Posterior cingulate gyrus (tissue), 11 donors: ENCODE measurements at regions not wholly inside any gene's neighbourhood (a gene's known extent, or its start where the extent isn't known, plus 50 kb on each side); places are given as distances from the start of the nearest gene placed in this dataset.

ENCODE experiments used
- DNase-seq, 10 donors: peaks; one replicate each; pipeline versions ENCODE4 v3.0.0 to v3.0.0-alpha.2; 2020 to 2021; ENCODE audit warnings: mixed read lengths in 3 of 10
- intact Hi-C: fragments of 100-400 bp; cut with DNase I; formaldehyde crosslinking; loops from one replicate; pipeline ENCODE4 v1.15.1; 2023

DNA sequence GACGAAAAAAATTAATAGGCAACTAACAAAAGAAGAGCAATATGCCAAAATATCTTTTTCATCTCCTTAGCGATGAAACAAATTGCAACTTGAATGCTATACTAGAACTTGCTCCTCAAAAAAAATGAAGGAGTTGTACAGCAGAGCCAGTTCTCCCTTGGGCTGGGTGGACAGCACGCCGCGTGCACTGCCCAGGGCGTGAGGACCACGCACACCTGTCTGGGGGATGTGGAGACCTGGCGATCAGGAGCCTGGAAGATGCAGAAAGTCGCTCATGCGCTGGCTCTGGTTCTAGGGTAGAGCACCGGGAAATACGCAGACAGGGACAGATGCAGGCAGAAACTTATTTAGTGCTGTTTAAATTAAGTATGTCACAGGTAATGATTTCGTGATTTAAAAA lies 342.0 kb upstream of the IRX4 start:
- DNase-seq = peak in 1 of 10 donors; percentile 76
- intact Hi-C loops = no loop called here

DNA sequence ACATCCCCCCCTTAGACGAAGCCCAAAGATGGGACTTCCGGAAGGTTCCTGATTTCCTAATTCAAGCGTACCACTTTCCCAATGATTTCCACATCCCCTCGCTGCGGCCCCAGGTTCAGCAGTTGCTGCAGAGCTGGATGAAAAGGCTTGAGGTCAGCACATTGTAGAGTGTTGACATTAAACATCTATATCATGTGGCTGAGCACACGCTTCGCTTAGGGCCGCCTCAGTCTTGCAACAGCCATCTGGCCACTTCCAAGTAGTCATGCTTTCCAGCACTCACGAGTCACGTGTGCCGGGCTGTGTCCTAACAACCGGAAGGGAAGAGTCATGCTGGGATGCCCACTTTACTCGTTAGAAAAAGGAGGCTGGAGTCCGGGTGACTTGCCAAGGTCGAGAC lies 340.6 kb upstream of the IRX4 start:
- DNase-seq = peak in 1 of 10 donors; percentile 43
- intact Hi-C loops = no loop called here

DNA sequence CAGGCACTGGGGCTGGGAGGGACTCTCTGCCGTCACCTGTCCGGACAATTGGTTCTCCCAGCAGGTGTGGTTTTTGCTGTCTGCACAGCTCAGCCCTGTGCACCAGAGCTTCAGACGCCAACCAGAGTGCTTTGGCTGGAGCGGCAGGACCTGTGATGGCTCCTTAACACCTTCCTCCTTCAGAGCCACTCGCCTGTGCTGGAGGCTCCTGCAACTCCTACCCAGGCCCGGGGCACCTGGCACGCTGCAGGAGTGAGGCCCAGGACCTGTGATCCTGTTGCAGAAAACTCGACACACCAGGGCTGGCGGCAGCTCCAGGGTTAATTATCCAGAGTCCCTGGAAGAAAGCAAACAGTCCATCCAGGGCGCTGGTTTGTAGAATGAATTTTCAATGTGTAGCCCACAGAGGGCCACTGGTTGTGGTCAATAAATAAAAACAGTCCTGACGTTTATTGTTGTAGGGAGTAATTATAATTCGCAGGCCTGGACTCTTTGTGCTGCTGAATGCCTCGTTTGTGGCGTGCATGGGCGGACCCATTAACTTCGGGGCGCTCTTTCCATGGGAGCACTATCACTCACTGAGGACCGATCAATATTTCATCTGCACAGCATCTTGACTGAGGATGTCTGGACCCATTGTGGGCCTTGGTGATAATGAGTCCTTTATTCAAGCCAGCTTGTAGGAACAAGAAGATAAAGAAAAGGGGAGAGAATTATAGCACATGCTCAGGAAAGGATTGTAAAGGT lies 339.7 kb upstream of the IRX4 start:
- peak in 1 of 10 donors; percentile 71 for DNase-seq
- intact Hi-C loops = no loop called here

DNA sequence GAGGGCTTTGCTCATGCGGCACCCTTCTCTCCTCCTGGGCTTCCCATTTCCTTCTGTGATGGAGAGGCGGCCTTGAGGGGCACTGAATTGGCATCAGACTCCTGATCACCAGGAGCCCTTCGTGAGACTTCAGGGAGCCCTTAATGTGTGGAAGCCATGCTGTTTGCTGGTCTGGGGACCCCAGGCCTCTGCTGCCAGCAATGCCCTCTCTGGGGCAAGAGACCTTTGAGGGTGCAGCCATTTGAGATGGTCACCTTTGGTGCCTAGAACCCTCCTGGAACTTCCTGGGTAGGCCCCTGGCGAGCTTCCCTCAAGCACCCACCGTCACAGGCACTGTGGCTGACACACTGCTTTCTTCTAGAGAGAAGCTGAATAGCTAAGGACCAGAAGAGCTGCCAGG lies 338.7 kb upstream of the IRX4 start:
- peak in 1 of 10 donors; percentile 24 for DNase-seq
- intact Hi-C loops = no loop called here

DNA sequence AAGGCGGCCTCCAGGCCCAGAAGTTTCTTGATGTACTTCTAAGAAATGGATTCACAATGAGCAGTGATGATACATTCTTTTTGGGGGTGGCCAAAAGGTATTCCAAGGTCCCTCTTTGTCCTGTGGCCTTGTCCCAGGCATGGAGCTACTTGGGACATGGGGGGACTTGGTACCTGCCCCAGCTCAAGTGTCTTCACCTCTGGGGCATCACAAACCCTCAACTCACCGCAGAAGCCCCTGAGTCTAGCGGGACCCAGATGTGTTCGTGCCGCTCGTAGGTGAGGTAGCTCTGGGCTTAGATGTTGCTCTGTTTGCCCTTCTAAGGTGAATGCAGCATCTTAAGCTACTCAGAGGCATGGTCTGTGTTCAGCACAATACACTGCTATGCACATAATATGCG lies 338.0 kb upstream of the IRX4 start:
- DNase-seq = no peak
- intact Hi-C loops = no loop called here

DNA sequence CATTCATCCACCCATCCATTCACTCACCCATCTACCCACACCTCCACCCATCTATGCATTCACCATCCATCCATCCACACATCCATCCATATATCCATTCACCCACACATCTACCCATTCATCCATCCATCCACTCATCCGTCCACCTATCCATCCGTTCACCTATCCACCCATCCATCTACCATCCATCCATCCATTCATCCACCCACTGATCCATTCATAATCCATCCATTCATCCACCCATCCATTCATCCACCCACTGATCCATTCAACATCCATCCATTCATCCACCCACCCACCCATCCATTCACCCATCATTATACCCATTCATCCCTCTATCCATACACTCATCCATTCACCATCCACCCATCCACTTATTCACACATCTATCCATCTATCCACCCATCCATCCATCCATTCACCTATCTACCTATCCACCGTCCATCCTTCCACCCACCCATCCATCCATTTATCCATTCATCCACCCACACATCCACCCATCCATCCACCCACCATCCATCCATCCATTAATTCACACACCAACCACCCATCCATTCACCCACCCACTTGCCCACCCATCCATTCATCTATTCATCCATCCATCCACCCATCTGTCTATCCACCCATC lies 336.5 kb upstream of the IRX4 start:
- no peak for DNase-seq
- intact Hi-C loops = no loop called here

DNA sequence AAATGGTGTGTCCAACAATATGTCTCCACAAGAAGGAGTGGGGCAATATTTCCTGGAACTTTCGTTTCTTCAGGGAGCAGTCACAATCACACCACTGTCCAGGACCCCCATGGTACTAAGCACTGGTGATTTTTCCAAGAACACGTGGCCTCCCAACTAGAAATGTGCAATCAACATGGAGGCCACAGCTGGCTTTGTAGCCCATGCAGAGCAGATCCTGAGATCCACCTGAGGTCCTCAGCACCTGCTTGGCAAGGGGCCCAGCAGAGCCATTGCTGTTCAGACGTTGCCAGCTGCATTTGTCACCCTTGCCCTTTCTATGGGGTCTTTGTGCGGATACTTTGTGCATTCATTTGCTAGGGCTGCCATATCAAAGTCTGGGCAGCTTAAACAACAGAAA lies 334.5 kb upstream of the IRX4 start:
- DNase-seq = peak in 1 of 10 donors; percentile 35
- intact Hi-C loops = no loop called here

DNA sequence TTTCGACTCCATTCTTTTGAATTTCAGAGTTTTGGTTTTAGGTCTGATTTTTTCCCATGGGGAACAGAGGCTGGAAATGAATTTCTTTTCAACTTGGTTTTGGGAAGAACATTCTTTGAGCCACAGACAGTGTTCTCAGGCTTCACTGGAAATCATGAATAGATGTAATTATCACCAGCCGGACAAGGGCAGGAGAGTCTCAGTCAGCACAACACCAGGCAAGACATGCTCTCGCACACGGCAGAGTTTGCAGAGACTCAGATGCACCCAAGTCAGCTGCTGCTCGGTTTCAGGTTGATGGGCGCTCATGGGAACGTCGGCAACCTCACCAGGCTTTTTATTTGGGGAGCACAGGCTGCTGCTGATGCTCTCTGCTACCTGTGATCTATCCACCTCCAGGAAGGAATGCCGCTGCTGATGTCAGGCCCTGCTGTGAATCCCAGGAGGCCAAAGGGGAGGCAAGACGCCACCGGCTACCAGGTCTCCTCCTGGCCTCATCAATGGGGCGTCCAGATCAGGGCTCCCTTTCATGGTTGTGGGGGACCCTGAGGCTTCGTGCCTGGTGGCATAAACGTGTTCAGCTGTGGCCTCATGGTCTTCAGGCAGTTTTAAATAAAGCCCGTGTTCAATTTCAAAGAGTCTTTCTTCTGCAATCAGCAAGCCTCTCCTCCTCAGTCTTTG lies 332.3 kb upstream of the IRX4 start:
- peak in 2 of 10 donors; percentile 25 to 54 for DNase-seq
- intact Hi-C loops = no loop called here

DNA sequence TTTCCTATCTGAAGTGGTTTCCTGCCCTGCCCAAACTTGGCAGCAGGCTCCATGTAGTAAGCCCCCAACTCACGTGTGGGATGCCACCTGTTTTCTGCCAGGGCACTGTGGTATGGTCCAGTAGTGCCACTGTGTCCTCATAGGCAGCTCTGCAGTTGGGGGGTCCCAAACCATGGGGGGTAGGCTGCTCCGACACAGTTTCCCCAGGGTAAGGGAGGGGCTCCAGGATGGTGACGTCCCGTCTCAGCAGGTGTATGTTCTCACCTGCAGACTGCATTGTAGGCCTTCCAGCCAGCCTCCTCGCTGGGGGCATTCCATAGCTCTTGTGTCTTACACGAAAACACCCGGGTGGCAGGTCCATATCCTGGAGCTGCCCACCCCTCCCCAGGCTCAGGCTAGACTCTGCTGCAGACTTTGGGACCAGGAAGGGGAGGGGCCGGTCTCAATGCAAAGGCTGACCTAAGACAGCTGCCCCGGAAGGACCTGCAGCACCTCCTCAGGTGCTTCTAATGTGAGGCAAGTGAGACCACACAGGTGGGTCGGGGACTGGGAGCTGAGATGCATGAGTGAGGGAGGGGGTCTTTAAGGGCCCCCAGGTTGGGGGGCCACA lies 330.5 kb upstream of the IRX4 start:
- DNase-seq = peak in 2 of 10 donors; percentile 61 to 65
- intact Hi-C loops = no loop called here

DNA sequence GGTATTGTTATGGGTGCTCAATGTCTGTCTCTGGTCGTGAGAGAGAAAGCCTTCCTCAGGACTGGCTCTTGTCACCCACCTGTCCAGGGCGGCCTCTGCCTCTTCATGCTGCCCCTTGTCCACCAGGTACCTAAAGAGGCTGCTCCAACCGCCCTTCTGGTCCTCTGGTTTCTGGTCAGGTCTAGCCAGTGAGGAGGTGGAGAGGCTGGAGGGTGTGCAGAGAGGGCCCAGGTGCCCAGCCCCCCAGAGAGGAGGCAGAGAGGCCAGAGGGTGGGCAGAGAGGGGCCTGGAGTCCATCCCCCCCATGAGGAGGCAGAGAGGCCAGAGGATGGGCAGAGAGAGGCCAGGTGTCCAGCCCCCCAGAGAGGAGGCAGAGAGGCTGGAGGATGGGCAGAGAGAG lies 329.8 kb upstream of the IRX4 start:
- DNase-seq = peak in 1 of 10 donors; percentile 43
- intact Hi-C loops = no loop called here

DNA sequence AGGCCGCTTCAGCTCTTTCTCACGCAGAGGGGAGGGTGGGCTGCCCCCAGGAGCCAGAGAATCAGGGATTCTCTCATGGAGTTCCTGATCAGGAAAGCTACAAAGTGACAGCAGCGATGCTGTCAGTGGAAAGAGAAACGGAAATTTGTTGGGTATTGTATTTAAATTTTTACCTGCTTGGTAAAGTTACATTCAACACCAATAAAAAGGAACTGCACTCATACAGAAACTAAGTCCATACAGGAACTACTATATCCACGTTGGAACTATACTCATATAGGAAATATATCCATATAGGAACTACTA lies 325.5 kb upstream of the IRX4 start:
- intact Hi-C loops = no loop called here
- no peak for DNase-seq

DNA sequence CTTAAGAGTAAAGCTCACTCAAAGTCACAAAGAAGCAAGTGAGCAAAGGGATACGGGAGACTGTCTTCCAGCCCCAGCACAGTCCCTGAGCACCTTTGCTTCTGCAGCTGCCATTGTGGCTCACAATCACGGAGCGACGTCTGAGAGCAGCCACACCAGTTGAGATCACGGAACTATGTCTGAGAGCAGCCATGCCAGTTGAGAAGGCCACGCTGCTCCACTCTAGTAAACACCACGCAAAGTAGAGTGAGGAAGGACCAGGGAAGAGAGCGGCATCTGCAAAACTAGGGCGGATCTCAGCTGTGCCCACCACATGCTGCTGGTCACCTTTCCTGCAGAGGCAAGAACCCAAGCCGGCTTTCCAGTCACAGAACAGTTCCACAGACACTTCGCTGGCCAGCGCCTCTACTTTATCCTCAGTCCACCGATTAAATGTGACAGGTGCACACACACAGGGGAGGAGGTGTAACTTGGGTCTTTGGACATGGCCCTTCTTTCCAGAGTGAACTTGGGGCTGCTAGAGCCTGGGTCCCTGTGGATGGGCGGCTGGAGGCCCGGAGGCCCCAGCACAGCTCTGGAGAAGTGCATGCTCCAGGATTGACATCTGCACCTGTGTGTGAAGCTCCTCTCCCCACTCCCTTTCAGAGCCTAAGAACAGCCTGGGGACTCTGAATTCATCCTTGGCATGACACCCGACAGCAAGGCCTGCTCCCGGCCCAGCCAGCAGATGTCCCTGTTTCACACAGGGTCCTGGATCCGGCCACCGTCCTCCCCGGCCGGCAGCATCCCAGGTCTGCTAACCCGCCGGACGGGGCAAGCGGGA lies 324.9 kb upstream of the IRX4 start:
- intact Hi-C loops = no loop called here
- DNase-seq = peak in 3 of 10 donors; percentile 38 to 86 (median 74)

DNA sequence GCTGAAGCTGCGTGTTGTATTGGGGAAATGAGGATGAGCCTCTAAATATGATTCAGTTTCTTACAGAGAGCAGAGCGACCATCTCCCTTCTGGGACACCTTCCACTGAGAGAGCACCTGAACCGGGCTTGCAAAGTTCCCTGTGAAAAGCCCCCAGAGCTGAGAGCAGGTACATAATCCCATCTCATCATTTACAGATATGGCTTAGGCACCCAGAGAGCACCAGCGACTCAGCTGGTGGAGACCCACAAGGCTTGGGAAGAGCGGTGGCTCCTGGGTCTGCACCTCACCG lies 324.3 kb upstream of the IRX4 start:
- intact Hi-C loops = no loop called here
- no peak for DNase-seq

DNA sequence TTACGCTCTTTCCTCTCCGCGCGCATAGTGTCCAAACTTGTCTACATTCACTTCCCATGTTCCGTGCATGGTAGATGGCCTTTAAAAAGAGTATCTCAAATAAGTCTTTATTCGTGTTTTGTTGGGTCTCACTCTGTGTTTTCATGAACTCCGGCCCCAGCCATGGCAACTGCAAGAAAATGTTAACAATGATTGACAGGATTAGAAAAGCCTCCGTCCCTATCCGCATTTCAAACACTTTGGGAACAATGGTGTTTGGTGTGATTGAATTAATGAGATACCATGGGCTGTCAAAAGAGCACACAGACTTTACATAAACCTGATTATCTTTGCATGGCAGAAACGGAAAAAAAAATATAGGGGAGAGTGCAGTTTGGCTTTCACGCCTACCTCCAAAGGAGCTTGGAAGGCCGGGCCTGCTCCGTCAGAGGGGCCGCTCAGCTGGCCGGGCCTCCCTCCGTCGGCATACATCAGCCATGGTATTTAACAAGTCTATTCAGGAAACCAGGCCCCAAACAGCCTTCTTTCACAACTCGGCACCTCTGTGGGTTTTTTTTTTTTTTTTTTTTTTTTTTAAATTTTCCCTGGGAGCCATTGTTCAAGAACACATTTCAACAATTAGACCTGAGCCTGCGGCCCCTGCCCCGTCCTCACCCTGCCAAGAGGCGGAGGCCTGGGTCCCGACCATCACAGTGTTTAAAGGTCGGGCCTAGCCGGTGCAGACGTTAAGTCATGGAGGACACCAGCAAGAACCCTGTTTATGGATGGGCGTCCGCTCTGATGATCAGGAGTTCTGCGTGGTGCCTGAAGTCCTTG lies 323.8 kb upstream of the IRX4 start:
- intact Hi-C loops = no loop called here
- no peak for DNase-seq

DNA sequence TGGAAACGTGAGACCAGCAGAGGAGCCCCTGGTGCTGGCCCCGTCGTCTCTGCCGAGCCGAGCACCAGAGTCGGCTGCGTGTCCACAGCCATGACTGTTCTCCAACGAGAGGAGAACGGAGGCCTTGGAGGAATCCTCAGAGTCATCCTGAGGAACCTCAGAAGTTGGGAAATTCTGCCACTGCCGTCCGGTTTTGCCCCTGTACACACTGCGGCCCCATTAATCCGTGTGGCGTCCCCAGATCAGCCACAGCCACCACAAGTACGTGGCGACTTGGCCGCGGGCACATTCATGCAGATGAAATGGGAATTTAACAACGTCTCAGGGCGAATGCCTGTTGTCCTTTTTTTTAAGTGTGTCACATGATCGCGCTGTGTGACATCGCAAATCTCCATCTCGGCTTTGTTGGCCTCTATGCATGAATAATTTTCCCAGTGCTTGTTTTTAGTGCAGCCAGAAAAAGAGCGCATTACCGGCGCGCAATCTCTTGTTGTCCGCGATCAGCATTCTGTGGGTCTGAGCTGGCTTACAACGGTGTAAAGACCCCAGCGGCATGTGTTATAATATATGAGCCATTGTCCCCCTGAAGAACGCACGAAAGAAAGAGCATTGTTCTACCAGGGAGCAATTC lies 323.0 kb upstream of the IRX4 start:
- intact Hi-C loops = no loop called here
- no peak for DNase-seq

DNA sequence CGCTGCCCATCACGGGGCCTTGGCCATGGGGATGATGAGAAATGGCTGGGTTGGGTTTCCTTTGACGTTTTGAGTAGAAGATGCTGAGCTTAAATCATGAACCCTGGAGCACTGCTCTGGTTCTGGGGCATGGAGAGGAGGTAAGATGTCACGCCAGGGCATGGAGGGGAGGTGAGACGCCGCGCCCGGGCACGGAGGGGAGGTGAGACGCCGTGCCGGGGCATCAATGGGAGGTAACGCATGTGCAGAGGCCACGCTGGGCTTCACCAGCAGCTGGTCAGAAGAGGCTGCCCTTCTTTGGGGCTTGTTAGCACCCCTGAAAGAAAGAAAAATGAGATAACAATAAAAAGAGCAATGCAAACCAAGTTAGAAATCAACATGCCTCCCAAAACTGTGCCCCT lies 322.5 kb upstream of the IRX4 start:
- no peak for DNase-seq
- intact Hi-C loops = no loop called here

DNA sequence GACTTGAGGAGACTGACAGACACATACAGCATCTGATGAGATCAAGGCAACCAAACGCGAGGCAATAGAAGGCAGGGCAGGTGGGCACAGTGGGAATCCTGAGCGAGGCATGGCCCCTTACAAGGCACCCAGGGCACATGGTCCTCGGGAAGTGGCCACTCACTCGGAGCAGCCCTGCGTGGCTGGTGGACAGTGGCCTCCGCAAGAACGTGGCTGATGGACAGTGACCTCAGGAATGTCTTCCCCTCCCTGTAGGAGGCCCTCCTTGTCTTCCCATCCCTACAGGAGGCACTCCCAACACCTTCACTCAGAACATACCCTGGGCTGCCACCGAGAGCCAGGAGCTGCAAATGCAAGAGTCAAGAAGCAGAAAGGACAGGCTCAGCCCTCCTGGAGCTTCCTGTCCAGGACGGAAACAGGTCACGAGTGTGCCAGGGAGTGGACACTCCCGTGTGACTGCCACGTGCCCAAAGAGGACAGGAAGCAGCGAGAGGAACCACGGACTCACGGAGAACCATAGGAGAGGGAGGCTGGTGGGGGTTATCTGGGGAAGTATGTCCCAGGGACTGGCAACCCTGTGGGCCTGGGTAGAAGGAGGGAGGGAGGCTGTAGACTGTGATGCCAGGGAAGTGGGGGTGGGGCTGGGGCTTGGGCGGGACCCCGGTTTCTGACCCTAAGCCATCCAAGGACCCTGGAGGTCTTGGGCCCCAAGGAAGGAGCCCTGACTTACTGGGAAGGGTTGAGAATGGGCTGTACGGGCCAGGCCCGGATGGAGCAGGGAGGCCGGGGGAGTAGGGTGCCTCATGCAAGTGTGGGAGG lies 321.9 kb upstream of the IRX4 start:
- intact Hi-C loops = no loop called here

DNA sequence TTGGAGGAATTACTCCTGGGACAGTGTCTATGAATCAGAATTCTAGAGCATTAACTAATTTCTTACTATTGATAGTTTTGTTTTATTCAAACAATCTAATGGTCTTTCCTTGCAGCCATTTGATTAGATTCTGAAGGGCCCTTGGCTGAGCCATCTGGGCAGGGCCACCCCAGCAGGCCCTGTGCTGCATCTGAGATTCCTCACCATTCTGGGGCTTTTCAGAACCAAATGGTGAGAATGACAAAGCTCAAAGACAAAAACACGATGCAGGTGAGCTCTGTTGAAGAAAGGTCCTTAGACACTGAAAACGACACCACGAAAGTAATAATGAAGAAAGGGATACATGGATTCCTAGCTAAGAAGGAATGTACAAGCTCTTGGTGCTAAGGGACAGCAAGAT lies 321.0 kb upstream of the IRX4 start:
- no peak for DNase-seq
- intact Hi-C loops = no loop called here

More for the DNA sequence above, 321.9 kb upstream of the IRX4 start:
- DNase-seq = peak in 1 of 10 donors; percentile 28

DNA sequence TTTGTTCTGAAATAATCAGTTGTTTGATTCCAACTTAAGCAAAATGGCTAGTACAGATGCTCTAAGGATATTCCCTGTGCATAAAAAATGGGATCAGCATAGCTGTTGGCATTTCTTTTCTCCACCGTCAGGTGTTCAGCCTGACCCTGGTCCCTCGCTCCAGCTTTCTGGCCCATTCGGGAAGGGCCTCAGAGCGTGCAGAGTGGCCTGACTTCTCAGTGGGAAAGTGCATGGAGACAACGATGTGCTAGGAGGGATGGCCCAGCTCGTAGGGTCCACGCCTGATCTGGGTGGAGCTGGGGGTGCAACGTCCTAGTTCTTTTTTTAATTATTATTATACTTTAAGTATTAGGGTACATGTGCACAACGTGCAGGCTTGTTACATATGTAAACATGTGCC lies 319.1 kb upstream of the IRX4 start:
- intact Hi-C loops = no loop called here

More for the DNA sequence above, 319.1 kb upstream of the IRX4 start:
- peak in 2 of 10 donors; percentile 46 to 50 for DNase-seq
